IMR-90 (cell line): ENCODE measurements at regions not wholly inside any gene's neighbourhood (a gene's known extent, or its start where the extent isn't known, plus 50 kb on each side); places are given as distances from the start of the nearest gene placed in this dataset.

Experiments
- ATAC-seq: fragments of 200-7000 bp; cut with Tn5 transposase; 2 replicates; pipeline ENCODE4 v1.9.1; 2020; ENCODE audit warnings: low read depth, mild to moderate bottlenecking, moderate library complexity
- BruUV-seq: library from RNA; stranded (reverse); fragments of 400-500 nt; replicated peaks from 2 replicates; lab custom pipeline; 2021; lab: Mats Ljungman, UMichigan
- CTCF ChIA-PET: fragments of 300-600 bp; formaldehyde crosslinking; extraction: SDS; loops from one replicate; lab custom pipeline; 2021; ENCODE audit warnings: antibody characterized with exemption; lab: Yijun Ruan, JAX
- POLR2A ChIA-PET: fragments of 300-600 bp; sonication (Branson Sonifier 250); formaldehyde crosslinking; loops from one replicate; lab custom pipeline; 2022; ENCODE audit warnings: antibody characterized with exemption; ENCODE audit not compliant: unreplicated experiment; lab: Charles Lee
- DNase-seq: peaks from one replicate; pipeline ENCODE4 v3.0.0; 2013
- H2AFZ ChIP-seq: replicated peaks from 2 replicates; pipeline ENCODE3; 2013; ENCODE audit warnings: low read length, mild to moderate bottlenecking; ENCODE audit not compliant: poor library complexity
- H2AK5ac ChIP-seq: 2 replicates; pipeline ENCODE4 v1.6.1; 2013; ENCODE audit warnings: low read depth, low read length, inconsistent platforms
- H2AK9ac ChIP-seq: replicated peaks from 2 replicates; pipeline ENCODE3; 2013; ENCODE audit warnings: mild to moderate bottlenecking, low read depth, low read length, moderate library complexity; ENCODE audit not compliant: poor library complexity
- H2BK120ac ChIP-seq: 2 replicates; pipeline ENCODE4 v1.6.1; 2013; ENCODE audit warnings: low read depth, low read length, inconsistent platforms
- H2BK15ac ChIP-seq: 3 replicates; pipeline ENCODE4 v1.6.1; 2013; ENCODE audit warnings: low read depth, low read length, inconsistent platforms
- H2BK20ac ChIP-seq: 2 replicates; pipeline ENCODE4 v1.6.1; 2013; ENCODE audit warnings: low read depth, mild to moderate bottlenecking, inconsistent platforms, low read length, moderate library complexity
- H2BK5ac ChIP-seq: 2 replicates; pipeline ENCODE4 v1.6.1; 2013; ENCODE audit warnings: mild to moderate bottlenecking, low read depth, low read length, inconsistent platforms; ENCODE audit not compliant: poor library complexity, severe bottlenecking
- H3K14ac ChIP-seq: replicated peaks from 2 replicates; pipeline ENCODE4 v1.6.1; 2013; ENCODE audit warnings: low read depth, low read length, inconsistent platforms
- H3K18ac ChIP-seq: 2 replicates; pipeline ENCODE4 v1.6.1; 2013; ENCODE audit warnings: low read depth, low read length, control low read depth
- H3K23ac ChIP-seq: 2 replicates; pipeline ENCODE4 v1.6.1; 2013; ENCODE audit warnings: low read depth, low read length, inconsistent platforms
- H3K27ac ChIP-seq: 2 replicates; pipeline ENCODE4 v1.5.1; 2013; ENCODE audit warnings: mild to moderate bottlenecking, control low read depth, low read length; ENCODE audit not compliant: insufficient read depth
- H3K27me3 ChIP-seq: 2 replicates; pipeline ENCODE4 v1.6.1; 2013; ENCODE audit warnings: low read length; ENCODE audit not compliant: control insufficient read depth, insufficient read depth
- H3K36me3 ChIP-seq: 2 replicates; pipeline ENCODE4 v1.6.1; 2013; ENCODE audit warnings: low read length, mixed read lengths; ENCODE audit not compliant: control insufficient read depth, insufficient read depth
- H3K4ac ChIP-seq: 2 replicates; pipeline ENCODE4 v1.6.1; 2013; ENCODE audit warnings: low read depth, low read length, inconsistent platforms
- H3K4me1 ChIP-seq: 2 replicates; pipeline ENCODE4 v1.6.1; 2013; ENCODE audit warnings: low read length, mixed read lengths; ENCODE audit not compliant: control insufficient read depth, insufficient read depth
- H3K4me2 ChIP-seq: 2 replicates; pipeline ENCODE4 v1.6.1; 2013; ENCODE audit warnings: low read depth, mild to moderate bottlenecking, control low read depth, low read length, moderate library complexity
- H3K4me3 ChIP-seq: 2 replicates; pipeline ENCODE4 v1.5.1; 2013; ENCODE audit warnings: low read depth, mild to moderate bottlenecking, control low read depth, low read length, moderate library complexity; ENCODE audit not compliant: insufficient read depth
- H3K56ac ChIP-seq: 2 replicates; pipeline ENCODE4 v1.6.1; 2013; ENCODE audit warnings: low read length, inconsistent platforms; ENCODE audit not compliant: insufficient read depth; ENCODE audit errors: extremely low read depth
- H3K79me1 ChIP-seq, 2 experiments: 2 replicates each; pipeline ENCODE4 v1.6.1; 2013; ENCODE audit warnings: low read length in 2 of 2, inconsistent platforms in 1 of 2, low read depth in 1 of 2
- H3K9ac ChIP-seq: 2 replicates; pipeline ENCODE4 v1.6.1; 2013; ENCODE audit warnings: low read depth, low read length, control low read depth
- H3K9me1 ChIP-seq: 2 replicates; pipeline ENCODE4 v1.6.1; 2013; ENCODE audit warnings: low read length, inconsistent platforms; ENCODE audit not compliant: insufficient read depth
- H3K9me3 ChIP-seq: 2 replicates; pipeline ENCODE4 v1.6.1; 2013; ENCODE audit warnings: low read length; ENCODE audit not compliant: control insufficient read depth, insufficient read depth
- H4K20me1 ChIP-seq: 2 replicates; pipeline ENCODE4 v1.6.1; 2013; ENCODE audit warnings: low read length, inconsistent platforms; ENCODE audit not compliant: insufficient read depth
- H4K5ac ChIP-seq: 2 replicates; pipeline ENCODE4 v1.6.1; 2013; ENCODE audit warnings: mild to moderate bottlenecking, low read depth, low read length, control low read depth
- H4K8ac ChIP-seq, 2 experiments: 2 replicates each; pipeline ENCODE4 v1.6.1; 2013; ENCODE audit warnings: low read depth in 2 of 2, low read length in 2 of 2, control low read depth in 1 of 2, inconsistent platforms in 1 of 2
- H4K91ac ChIP-seq: 2 replicates; pipeline ENCODE4 v1.6.1; 2013; ENCODE audit warnings: low read depth, low read length, inconsistent platforms; ENCODE audit not compliant: insufficient read depth
- BHLHE40 ChIP-seq: fragments of 150-350 bp; IDR thresholded peaks from 2 replicates; pipeline ENCODE4 v1.6.1; 2016; ENCODE audit warnings: mild to moderate bottlenecking, low read depth, low read length
- CEBPB ChIP-seq: IDR thresholded peaks from 2 replicates; pipeline ENCODE4 v1.6.1; 2012; ENCODE audit warnings: low read depth, low read length, improper control_type of control experiment
- CHD1 ChIP-seq: IDR thresholded peaks from 2 replicates; pipeline ENCODE4 v1.6.1; 2012; ENCODE audit warnings: low read depth, low read length, improper control_type of control experiment
- CTCF ChIP-seq: conservative IDR thresholded peaks from 2 replicates; pipeline ENCODE4 v1.5.1; 2012; ENCODE audit warnings: mild to moderate bottlenecking, low read depth, low read length, improper control_type of control experiment
- FOS ChIP-seq: fragments of 150-350 bp; IDR thresholded peaks from 2 replicates; pipeline ENCODE4 v1.6.1; 2016; ENCODE audit warnings: low read depth, low read length
- MAFK ChIP-seq: IDR thresholded peaks from 2 replicates; pipeline ENCODE4 v1.6.1; 2012; ENCODE audit warnings: low read depth, low read length, improper control_type of control experiment
- MAZ ChIP-seq: IDR thresholded peaks from 2 replicates; pipeline ENCODE4 v1.6.1; 2012; ENCODE audit warnings: low read depth, mild to moderate bottlenecking, low read length, improper control_type of control experiment, moderate library complexity, borderline replicate concordance
- MXI1 ChIP-seq: IDR thresholded peaks from 2 replicates; pipeline ENCODE4 v1.6.1; 2012; ENCODE audit warnings: low read depth, mild to moderate bottlenecking, low read length, moderate library complexity, borderline replicate concordance
- NFE2L2 ChIP-seq: fragments of 150-350 bp; IDR thresholded peaks from 2 replicates; pipeline ENCODE4 v1.6.1; 2016; ENCODE audit warnings: low read depth, mild to moderate bottlenecking, low read length
- POLR2A ChIP-seq: IDR thresholded peaks from 2 replicates; pipeline ENCODE4 v1.6.1; 2012; ENCODE audit warnings: mild to moderate bottlenecking, low read depth, low read length
- RAD21 ChIP-seq: IDR thresholded peaks from 2 replicates; pipeline ENCODE4 v1.6.1; 2012; ENCODE audit warnings: low read length, improper control_type of control experiment
- RCOR1 ChIP-seq: IDR thresholded peaks from 2 replicates; pipeline ENCODE4 v1.6.1; 2012; ENCODE audit warnings: mild to moderate bottlenecking, low read length, improper control_type of control experiment; ENCODE audit not compliant: insufficient replicate concordance
- RFX5 ChIP-seq: IDR thresholded peaks from 2 replicates; pipeline ENCODE4 v1.8.0; 2012; ENCODE audit warnings: low read depth, mild to moderate bottlenecking, low read length, moderate library complexity
- SMC3 ChIP-seq: fragments of 150-350 bp; IDR thresholded peaks from 2 replicates; pipeline ENCODE4 v1.6.1; 2016; ENCODE audit warnings: low read depth, mild to moderate bottlenecking, antibody characterized with exemption, low read length, moderate library complexity
- WGBS, 2 experiments: methylation state at CpG; one replicate each; pipeline versions ENCODE4 v1.1.5 to v1.1.7; 2013; ENCODE audit warnings: missing lambda C conversion rate in 2 of 2; ENCODE audit not compliant: insufficient read length in 1 of 2; ENCODE audit errors: extremely low coverage in 2 of 2; 5-methylcytosine and 5-hydroxymethylcytosine counted together
- dilution Hi-C: fragments of 300-500 bp; cut with HindIII; formaldehyde crosslinking; loops from one replicate; pipeline ENCODE4 v1.14.3; 2018; ENCODE audit warnings: low sequenced_read_pairs; ENCODE audit not compliant: unreplicated experiment
- in situ Hi-C: fragments of 300-500 bp; cut with MboI; formaldehyde crosslinking; loops from 3 replicates; pipeline ENCODE4 v1.14.3; 2019; ENCODE audit warnings: low sequenced_read_pairs, inconsistent platforms, mixed read lengths
- intact Hi-C: fragments of 100-400 bp; cut with micrococcal nuclease; formaldehyde crosslinking; loops from 2 replicates; pipeline ENCODE4 v1.10.0; 2022
- TF ChIP-seq, protein P1 (sequence below): fragments of 150-350 bp; IDR thresholded peaks from 2 replicates; pipeline ENCODE4 v1.6.1; 2016; ENCODE audit warnings: low read depth, mild to moderate bottlenecking, low read length, moderate library complexity, borderline replicate concordance

DNA sequence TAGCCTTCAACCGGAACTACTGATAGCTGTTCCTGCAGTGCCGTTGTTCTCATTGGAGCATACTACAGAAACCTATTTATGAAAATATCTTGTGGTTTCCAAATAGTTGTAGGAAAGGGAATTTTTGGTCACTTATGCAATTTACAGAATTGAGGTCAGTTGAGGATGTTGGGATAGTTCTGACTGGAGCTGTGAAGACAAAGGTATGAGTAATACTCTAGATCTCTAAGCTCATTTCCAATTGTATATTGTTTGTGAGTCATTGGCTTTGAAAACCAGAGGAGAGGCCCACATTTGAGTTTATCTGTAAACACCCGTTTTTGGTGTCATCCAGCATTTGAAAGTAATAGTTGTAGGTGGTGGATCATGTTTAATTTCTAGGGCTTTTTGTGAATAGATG, 561.3 kb upstream of the WWC1 start:
- intact Hi-C loops (no loop called here), dilution Hi-C loops (no loop called here), in situ Hi-C loops (no loop called here)
- Histone ChIP-seq H3K79me1 (no peaks in the 10 kb centered on the region), H2BK120ac (peak overlapping the region; percentile 11; the same call in 1 of the 2 replicates), H4K20me1 (no peaks in the 10 kb centered on the region), H3K4ac (no peak overlapping the region; the same call in 1 of the 2 replicates), H3K27ac (no peak overlapping the region), H3K9me1 (0 out of 2 replicates have a peak, but pooled peaks cover 4% of the 10 kb centered on the region), H3K14ac (no peak overlapping the region), H2BK15ac (no peak overlapping the region), H3K4me1 (peaks cover 3% of the 10 kb centered on the region), H3K23ac (no peak overlapping the region), H2AK9ac (no peak overlapping the region), H3K56ac (no peak overlapping the region), H4K5ac (no peak overlapping the region), H2BK5ac (peak overlapping the region; percentile 53), H2BK20ac (no peak overlapping the region), H3K18ac (no peak overlapping the region; the same call in 1 of the 2 replicates), H2AFZ (no peak overlapping the region), H3K4me3 (no peak overlapping the region), H4K91ac (no peak overlapping the region), H3K36me3 (no peaks in the 10 kb centered on the region), H3K9ac (no peak overlapping the region), H3K9me3 (no peaks in the 10 kb centered on the region), H2AK5ac (no peak overlapping the region), H3K4me2 (0 out of 2 replicates have a peak overlapping the region, but pooled peaks have one; percentile 26), H3K27me3 (no peaks in the 10 kb centered on the region), H4K8ac (no peak overlapping the region)
- DNase-seq (peak; percentile 96), ATAC-seq (peak; percentile 93)
- BruUV-seq, result no TSS peak
- WGBS, 2 experiments, result no CpG with 5 or more reads among the region's 3 CpGs
- ChIA-PET CTCF (interaction anchor here (0.7 to 1.0 kb wide), 4 partner anchors 9 to 318 kb away, joined by 3 to 5 read pairs (median 3); no protein-coding TSS in a partner anchor), POLR2A (no interaction called here)
- TF ChIP-seq POLR2A, result no peak
- TF ChIP-seq, protein P1, sequence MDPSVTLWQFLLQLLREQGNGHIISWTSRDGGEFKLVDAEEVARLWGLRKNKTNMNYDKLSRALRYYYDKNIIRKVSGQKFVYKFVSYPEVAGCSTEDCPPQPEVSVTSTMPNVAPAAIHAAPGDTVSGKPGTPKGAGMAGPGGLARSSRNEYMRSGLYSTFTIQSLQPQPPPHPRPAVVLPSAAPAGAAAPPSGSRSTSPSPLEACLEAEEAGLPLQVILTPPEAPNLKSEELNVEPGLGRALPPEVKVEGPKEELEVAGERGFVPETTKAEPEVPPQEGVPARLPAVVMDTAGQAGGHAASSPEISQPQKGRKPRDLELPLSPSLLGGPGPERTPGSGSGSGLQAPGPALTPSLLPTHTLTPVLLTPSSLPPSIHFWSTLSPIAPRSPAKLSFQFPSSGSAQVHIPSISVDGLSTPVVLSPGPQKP, result no peak
- TF ChIP-seq BHLHE40, result peak; percentile 53; the same call in 1 of the 2 replicates
- peak; percentile 90 for TF ChIP-seq CEBPB
- TF ChIP-seq CHD1, result no peak
- no peak for TF ChIP-seq MAFK
- no peak for TF ChIP-seq MAZ
- TF ChIP-seq NFE2L2, result no peak
- TF ChIP-seq RCOR1, result no peak
- no peak for TF ChIP-seq RAD21
- TF ChIP-seq MXI1, result no peak
- TF ChIP-seq CTCF, result no peak
- TF ChIP-seq SMC3, result no peak
- peak; percentile 45; the same call in 1 of the 2 replicates for TF ChIP-seq RFX5
- TF ChIP-seq FOS, result peak; percentile 91
